Osteoblast (primary cell): ENCODE measurements at regions not wholly inside any gene's neighbourhood (a gene's known extent, or its start where the extent isn't known, plus 50 kb on each side); places are given as distances from the start of the nearest gene placed in this dataset.

Experiments used
- DNase-seq: peaks from one replicate; pipeline ENCODE4 v3.0.0; 2011; ENCODE audit warnings: low spot score, mixed read lengths; ENCODE audit not compliant: insufficient read length; ENCODE audit errors: missing footprints
- H2AFZ ChIP-seq: 2 replicates; pipeline ENCODE4 v1.6.0; 2011; ENCODE audit warnings: mild to moderate bottlenecking, low read length
- H3K27ac ChIP-seq: 2 replicates; pipeline ENCODE4 v1.5.1; 2011; ENCODE audit warnings: mild to moderate bottlenecking, low read depth, low read length, moderate library complexity
- H3K27me3 ChIP-seq: 2 replicates; pipeline ENCODE4 v1.6.0; 2012; ENCODE audit warnings: mild to moderate bottlenecking, control low read depth, inconsistent platforms, low read length, moderate library complexity; ENCODE audit not compliant: insufficient read depth
- H3K36me3 ChIP-seq: 2 replicates; pipeline ENCODE4 v1.5.1; 2011; ENCODE audit warnings: mild to moderate bottlenecking, low read length, control low read depth, moderate library complexity; ENCODE audit not compliant: insufficient read depth
- H3K4me1 ChIP-seq: 2 replicates; pipeline ENCODE4 v1.5.1; 2011; ENCODE audit warnings: mild to moderate bottlenecking, low read length, control low read depth, moderate library complexity; ENCODE audit not compliant: insufficient read depth
- H3K4me2 ChIP-seq: 2 replicates; pipeline ENCODE4 v1.6.0; 2011; ENCODE audit warnings: mild to moderate bottlenecking, low read length; ENCODE audit not compliant: insufficient read depth
- H3K4me3 ChIP-seq: fragments of 200-600 bp; sonication (generic); 3 replicates; pipeline ENCODE4 v1.5.1; 2012; ENCODE audit warnings: mild to moderate bottlenecking, low read length, inconsistent platforms; ENCODE audit not compliant: insufficient read depth
- H3K79me2 ChIP-seq: 2 replicates; pipeline ENCODE4 v1.6.0; 2012; ENCODE audit warnings: mild to moderate bottlenecking, low read length, control low read depth, inconsistent platforms; ENCODE audit not compliant: insufficient read depth
- H3K9me3 ChIP-seq: 2 replicates; pipeline ENCODE4 v1.5.1; 2011; ENCODE audit warnings: low read depth, low read length, control low read depth
- H4K20me1 ChIP-seq: 2 replicates; pipeline ENCODE4 v1.6.0; 2012; ENCODE audit warnings: mild to moderate bottlenecking, low read length, control low read depth; ENCODE audit not compliant: insufficient read depth
- TF ChIP-seq, protein P1 (sequence below): IDR thresholded peaks from 2 replicates; pipeline ENCODE4 v1.5.1; 2011; ENCODE audit warnings: mild to moderate bottlenecking, low read depth, low read length, moderate library complexity; ENCODE audit errors: extremely low read depth

DNA sequence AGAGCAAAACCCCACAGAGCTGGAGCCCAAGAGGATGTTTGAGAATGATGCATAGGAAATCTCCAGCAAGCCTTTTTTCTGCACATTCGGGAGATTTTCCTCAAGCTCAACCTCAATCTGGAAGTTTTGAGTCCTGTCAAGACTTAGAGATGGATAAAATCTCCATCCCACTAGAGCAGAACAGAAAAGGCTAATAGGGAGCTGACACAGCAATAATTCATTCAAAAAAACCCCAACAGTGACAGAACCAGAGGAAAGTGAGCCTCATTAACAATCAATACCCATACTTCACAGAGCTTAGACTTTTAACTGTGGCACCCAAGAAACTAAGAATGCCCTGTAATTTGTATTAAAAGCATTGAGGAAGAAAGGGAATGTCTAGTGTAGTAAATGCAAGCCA lies 115.9 kb upstream of the BDNF start:
- no peak for DNase-seq
- Histone ChIP-seq H4K20me1 (no peaks in the 10 kb centered on the region), H3K27me3 (no peaks in the 10 kb centered on the region), H3K27ac (no peak overlapping the region), H3K4me2 (no peak overlapping the region), H3K79me2 (no peaks in the 10 kb centered on the region), H3K4me3 (no peak overlapping the region), H3K9me3 (no peaks in the 10 kb centered on the region), H2AFZ (no peak overlapping the region), H3K4me1 (peaks cover 14% of the 10 kb centered on the region), H3K36me3 (no peaks in the 10 kb centered on the region)
- TF ChIP-seq, protein P1, sequence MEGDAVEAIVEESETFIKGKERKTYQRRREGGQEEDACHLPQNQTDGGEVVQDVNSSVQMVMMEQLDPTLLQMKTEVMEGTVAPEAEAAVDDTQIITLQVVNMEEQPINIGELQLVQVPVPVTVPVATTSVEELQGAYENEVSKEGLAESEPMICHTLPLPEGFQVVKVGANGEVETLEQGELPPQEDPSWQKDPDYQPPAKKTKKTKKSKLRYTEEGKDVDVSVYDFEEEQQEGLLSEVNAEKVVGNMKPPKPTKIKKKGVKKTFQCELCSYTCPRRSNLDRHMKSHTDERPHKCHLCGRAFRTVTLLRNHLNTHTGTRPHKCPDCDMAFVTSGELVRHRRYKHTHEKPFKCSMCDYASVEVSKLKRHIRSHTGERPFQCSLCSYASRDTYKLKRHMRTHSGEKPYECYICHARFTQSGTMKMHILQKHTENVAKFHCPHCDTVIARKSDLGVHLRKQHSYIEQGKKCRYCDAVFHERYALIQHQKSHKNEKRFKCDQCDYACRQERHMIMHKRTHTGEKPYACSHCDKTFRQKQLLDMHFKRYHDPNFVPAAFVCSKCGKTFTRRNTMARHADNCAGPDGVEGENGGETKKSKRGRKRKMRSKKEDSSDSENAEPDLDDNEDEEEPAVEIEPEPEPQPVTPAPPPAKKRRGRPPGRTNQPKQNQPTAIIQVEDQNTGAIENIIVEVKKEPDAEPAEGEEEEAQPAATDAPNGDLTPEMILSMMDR = no peak

DNA sequence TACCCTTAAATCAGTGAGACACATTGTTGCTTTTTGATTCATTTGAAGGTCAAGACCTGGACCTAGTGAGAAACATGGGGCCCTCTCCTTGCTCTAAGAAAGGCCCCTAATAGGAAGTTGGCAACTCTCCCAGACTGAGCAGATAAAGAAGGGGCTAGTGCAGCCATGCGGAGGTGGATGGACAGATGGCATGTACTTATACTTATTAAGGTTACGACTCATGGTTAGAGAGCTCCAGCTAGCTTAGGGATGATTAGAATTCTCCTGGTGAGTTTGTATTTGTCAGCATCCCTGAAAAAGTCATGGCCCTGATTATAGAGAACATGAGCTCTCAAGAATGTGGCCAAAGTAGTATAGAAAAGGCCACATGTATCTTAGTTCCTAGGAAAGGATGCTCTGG lies 112.1 kb upstream of the BDNF start:
- Histone ChIP-seq H3K4me1 (peaks cover 3% of the 10 kb centered on the region), H3K27me3 (no peaks in the 10 kb centered on the region), H3K79me2 (no peaks in the 10 kb centered on the region), H3K27ac (no peak overlapping the region), H3K4me2 (no peak overlapping the region), H2AFZ (no peak overlapping the region), H3K4me3 (no peak overlapping the region), H3K9me3 (no peaks in the 10 kb centered on the region), H3K36me3 (no peaks in the 10 kb centered on the region), H4K20me1 (no peaks in the 10 kb centered on the region)
- no peak for DNase-seq
- TF ChIP-seq, protein P1 = no peak

DNA sequence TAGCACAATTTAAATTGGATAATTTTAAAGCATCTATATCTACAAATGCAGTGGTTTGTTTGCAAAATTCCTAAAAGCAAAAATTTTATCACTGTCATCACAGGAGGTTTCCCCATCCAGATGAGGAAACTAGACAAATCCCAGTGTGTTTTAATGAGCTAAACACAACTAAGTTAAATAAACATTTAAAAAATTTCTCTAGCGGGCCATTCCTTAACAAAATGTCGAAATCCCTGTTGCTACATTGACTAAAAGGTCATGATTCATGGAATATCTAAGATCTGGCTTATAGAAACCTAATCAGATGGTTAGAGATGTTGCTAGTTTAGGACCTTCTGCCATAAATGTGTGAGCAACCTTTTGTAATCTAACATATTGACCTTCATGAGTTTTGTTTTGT lies 107.3 kb upstream of the BDNF start:
- H3K4me3 ChIP-seq = no peak overlapping the region
- no peaks in the 10 kb centered on the region for H3K27me3 ChIP-seq
- peak; percentile 73 for DNase-seq
- H2AFZ ChIP-seq = no peak overlapping the region
- H3K36me3 ChIP-seq = no peaks in the 10 kb centered on the region
- TF ChIP-seq, protein P1 = no peak
- no peak overlapping the region for H3K4me2 ChIP-seq
- no peaks in the 10 kb centered on the region for H4K20me1 ChIP-seq
- no peak overlapping the region for H3K27ac ChIP-seq
- H3K9me3 ChIP-seq = no peaks in the 10 kb centered on the region
- peaks cover 1% of the 10 kb centered on the region for H3K4me1 ChIP-seq
- H3K79me2 ChIP-seq = no peaks in the 10 kb centered on the region

DNA sequence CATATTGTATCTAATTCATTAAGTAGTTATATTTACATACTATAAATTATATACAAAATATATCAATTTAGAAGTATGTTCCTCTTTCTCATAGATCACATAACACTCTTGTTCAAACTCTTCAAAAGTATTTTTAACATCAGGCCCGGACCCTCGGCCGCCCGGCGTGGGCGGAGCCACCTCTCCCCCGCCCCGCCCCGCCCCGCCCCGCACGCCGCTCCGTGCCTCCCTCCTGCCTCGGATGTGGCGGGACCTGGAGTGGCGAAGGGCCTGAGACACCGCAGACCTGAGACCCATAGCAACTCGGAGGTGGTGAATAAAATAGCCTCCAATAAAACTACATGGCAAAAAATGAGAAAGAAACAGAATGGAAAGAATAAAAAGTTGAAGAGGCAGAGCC lies 105.9 kb upstream of the BDNF start:
- Histone ChIP-seq H4K20me1 (no peaks in the 10 kb centered on the region), H3K4me1 (no peaks in the 10 kb centered on the region), H3K4me3 (no peak overlapping the region), H3K9me3 (no peaks in the 10 kb centered on the region), H2AFZ (no peak overlapping the region), H3K36me3 (no peaks in the 10 kb centered on the region), H3K79me2 (no peaks in the 10 kb centered on the region), H3K27me3 (no peaks in the 10 kb centered on the region), H3K27ac (no peak overlapping the region), H3K4me2 (no peak overlapping the region)
- TF ChIP-seq, protein P1 = no peak
- no peak for DNase-seq
